ENCODE measurements at regions not wholly inside any gene's neighbourhood (a gene's known extent, or its start where the extent isn't known, plus 50 kb on each side); places are given as distances from the start of the nearest gene placed in this dataset.

GRCh38 chr14:34297786-34298520 is 164.1 kb downstream of the SPTSSA start:
- FAIRE-seq: no peak

GRCh38 chr14:34283590-34283989 is 178.4 kb downstream of the SPTSSA start:
- Histone ChIP-seq H3K27me3 (ENCODE audit: control insufficient read depth, insufficient read depth, low read length) (no peaks in the 10 kb centered on the region), H3K4me3 (ENCODE audit: low read length in 3 of 3) (no peak overlapping the region), H3K36me3 (ENCODE audit: control insufficient read depth in 2 of 3, insufficient read depth in 3 of 3, low read length in 3 of 3) (no peaks in the 10 kb centered on the region), H3K9ac (ENCODE audit: low read length in 3 of 3) (no peak overlapping the region), H3K4me1 (ENCODE audit: control insufficient read depth in 2 of 3, insufficient read depth in 2 of 3, low read depth in 1 of 3, low read length in 3 of 3) (no peaks in the 10 kb centered on the region), H3K27ac (ENCODE audit: low read depth in 2 of 2, low read length in 2 of 2) (no peak overlapping the region), H3K9me3 (ENCODE audit: control insufficient read depth in 2 of 3, insufficient read depth in 1 of 3, low read length in 3 of 3) (no peaks in the 10 kb centered on the region)
- DNase-seq: no peak
- TF ChIP-seq CTCF (IDR thresholded peaks at IDR 0.05; ENCODE audit: borderline replicate concordance, extremely low read depth, insufficient read depth): no peak
- no peak for FAIRE-seq
- intact Hi-C loops (cut with DNase I): no loop called here

More at GRCh38 chr14:34297786-34298520, 164.1 kb downstream of the SPTSSA start:
- Histone ChIP-seq H3K9me3 (ENCODE audit: control insufficient read depth in 2 of 3, insufficient read depth in 1 of 3, low read length in 3 of 3) (no peaks in the 10 kb centered on the region), H3K9ac (ENCODE audit: low read length in 3 of 3) (no peak overlapping the region), H3K27ac (ENCODE audit: low read depth in 2 of 2, low read length in 2 of 2) (no peak overlapping the region), H3K4me3 (ENCODE audit: low read length in 3 of 3) (no peak overlapping the region), H3K36me3 (ENCODE audit: control insufficient read depth in 2 of 3, insufficient read depth in 3 of 3, low read length in 3 of 3) (no peaks in the 10 kb centered on the region), H3K4me1 (ENCODE audit: control insufficient read depth in 2 of 3, insufficient read depth in 2 of 3, low read depth in 1 of 3, low read length in 3 of 3) (no peaks in the 10 kb centered on the region), H3K27me3 (ENCODE audit: control insufficient read depth, insufficient read depth, low read length) (no peaks in the 10 kb centered on the region)
- no peak for TF ChIP-seq CTCF (IDR thresholded peaks at IDR 0.05; ENCODE audit: borderline replicate concordance, extremely low read depth, insufficient read depth)
- intact Hi-C loops (cut with DNase I): no loop called here
- DNase-seq: no peak

- H3K4me1 ChIP-seq (ENCODE audit: control insufficient read depth in 2 of 3, insufficient read depth in 2 of 3, low read depth in 1 of 3, low read length in 3 of 3): no peaks in the 10 kb centered on the region
- FAIRE-seq (no peak), DNase-seq (no peak)
- no peak for TF ChIP-seq CTCF (IDR thresholded peaks at IDR 0.05; ENCODE audit: borderline replicate concordance, extremely low read depth, insufficient read depth)
- H3K4me3 ChIP-seq (ENCODE audit: low read length in 3 of 3): no peak overlapping the region
- intact Hi-C loops (cut with DNase I): no loop called here
- H3K27me3 ChIP-seq (ENCODE audit: control insufficient read depth, insufficient read depth, low read length): no peaks in the 10 kb centered on the region
- no peaks in the 10 kb centered on the region for H3K36me3 ChIP-seq (ENCODE audit: control insufficient read depth in 2 of 3, insufficient read depth in 3 of 3, low read length in 3 of 3)
- H3K27ac ChIP-seq (ENCODE audit: low read depth in 2 of 2, low read length in 2 of 2): no peak overlapping the region
- H3K9me3 ChIP-seq (ENCODE audit: control insufficient read depth in 2 of 3, insufficient read depth in 1 of 3, low read length in 3 of 3): no peaks in the 10 kb centered on the region
- no peak overlapping the region for H3K9ac ChIP-seq (ENCODE audit: low read length in 3 of 3)
Observed at GRCh38 chr14:34277191-34277590, 184.8 kb downstream of the SPTSSA start.

GRCh38 chr14:34275530-34275929 is 186.5 kb downstream of the SPTSSA start:
- no peak for DNase-seq
- no peaks in the 10 kb centered on the region for H3K36me3 ChIP-seq (ENCODE audit: control insufficient read depth in 2 of 3, insufficient read depth in 3 of 3, low read length in 3 of 3)
- TF ChIP-seq CTCF (IDR thresholded peaks at IDR 0.05; ENCODE audit: borderline replicate concordance, extremely low read depth, insufficient read depth): no peak
- H3K4me3 ChIP-seq (ENCODE audit: low read length in 3 of 3): no peak overlapping the region
- no peaks in the 10 kb centered on the region for H3K4me1 ChIP-seq (ENCODE audit: control insufficient read depth in 2 of 3, insufficient read depth in 2 of 3, low read depth in 1 of 3, low read length in 3 of 3)
- intact Hi-C loops (cut with DNase I): no loop called here
- no peak overlapping the region for H3K27ac ChIP-seq (ENCODE audit: low read depth in 2 of 2, low read length in 2 of 2)
- no peaks in the 10 kb centered on the region for H3K27me3 ChIP-seq (ENCODE audit: control insufficient read depth, insufficient read depth, low read length)
- FAIRE-seq: no peak
- no peak overlapping the region for H3K9ac ChIP-seq (ENCODE audit: low read length in 3 of 3)
- H3K9me3 ChIP-seq (ENCODE audit: control insufficient read depth in 2 of 3, insufficient read depth in 1 of 3, low read length in 3 of 3): no peaks in the 10 kb centered on the region
